ENCODE measurements at regions not wholly inside any gene's neighbourhood (a gene's known extent, or its start where the extent isn't known, plus 50 kb on each side); places are given as distances from the start of the nearest gene placed in this dataset.

DNA sequence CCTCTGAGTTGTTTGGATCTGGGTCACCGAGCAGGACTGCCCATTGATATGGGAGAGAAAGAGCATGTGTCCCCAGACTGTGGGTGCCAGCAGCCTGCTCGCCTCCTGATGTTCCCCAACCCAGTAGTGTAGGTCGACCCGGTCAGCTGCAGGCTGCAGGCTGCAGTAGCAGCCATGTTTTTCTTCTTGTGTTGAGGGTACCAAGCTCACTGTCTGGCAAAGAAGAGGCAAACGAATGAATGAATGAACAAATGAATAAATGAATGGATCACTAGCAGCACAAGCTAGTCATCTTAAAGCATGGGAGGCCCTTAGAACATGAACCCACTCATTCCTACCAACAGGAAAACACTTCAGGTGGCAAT lies 293.2 kb downstream of the SOX9 start:
- no peak for DNase-seq

DNA sequence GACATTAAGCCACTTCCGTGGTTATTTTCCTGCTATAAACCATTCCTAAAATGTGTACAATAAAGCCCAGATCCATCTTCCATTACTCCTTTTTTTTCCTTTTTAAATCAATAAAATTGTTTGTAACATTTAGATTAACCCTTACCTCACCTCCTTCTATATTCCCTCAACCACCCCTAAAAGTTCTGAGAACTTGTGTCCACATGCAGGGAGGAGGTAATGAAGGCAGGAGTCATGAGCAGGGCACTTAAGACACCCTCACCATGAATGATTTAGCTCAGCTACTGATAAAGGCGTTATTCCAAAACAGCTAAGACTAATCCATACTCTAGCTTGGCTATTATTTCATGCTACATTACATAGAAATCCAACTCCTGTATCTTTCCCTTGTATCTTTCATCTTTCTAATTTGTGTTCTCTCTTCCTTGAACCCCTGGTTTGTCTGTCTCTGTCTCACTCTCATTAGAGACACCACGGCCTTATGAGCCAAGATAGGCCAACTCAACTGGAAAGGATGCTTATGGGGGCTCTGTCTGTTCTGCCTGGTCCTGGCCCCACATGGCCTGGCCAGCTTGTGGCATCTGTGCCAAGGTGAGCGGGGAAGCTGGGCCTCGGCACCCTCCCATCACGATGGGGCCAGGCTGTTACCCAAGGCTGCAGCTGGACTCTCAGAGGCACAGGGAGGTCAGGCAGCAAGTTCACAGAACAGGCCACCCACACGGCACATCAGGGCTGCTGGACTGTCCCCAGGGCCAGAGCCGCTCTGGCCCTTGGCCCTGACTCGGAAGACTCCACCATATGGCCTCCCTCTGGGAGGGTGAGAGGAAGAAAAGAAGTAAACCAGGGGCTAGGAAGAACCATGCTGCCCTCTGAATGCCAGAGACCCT lies 294.4 kb downstream of the SOX9 start:
- DNase-seq: no peak

DNA sequence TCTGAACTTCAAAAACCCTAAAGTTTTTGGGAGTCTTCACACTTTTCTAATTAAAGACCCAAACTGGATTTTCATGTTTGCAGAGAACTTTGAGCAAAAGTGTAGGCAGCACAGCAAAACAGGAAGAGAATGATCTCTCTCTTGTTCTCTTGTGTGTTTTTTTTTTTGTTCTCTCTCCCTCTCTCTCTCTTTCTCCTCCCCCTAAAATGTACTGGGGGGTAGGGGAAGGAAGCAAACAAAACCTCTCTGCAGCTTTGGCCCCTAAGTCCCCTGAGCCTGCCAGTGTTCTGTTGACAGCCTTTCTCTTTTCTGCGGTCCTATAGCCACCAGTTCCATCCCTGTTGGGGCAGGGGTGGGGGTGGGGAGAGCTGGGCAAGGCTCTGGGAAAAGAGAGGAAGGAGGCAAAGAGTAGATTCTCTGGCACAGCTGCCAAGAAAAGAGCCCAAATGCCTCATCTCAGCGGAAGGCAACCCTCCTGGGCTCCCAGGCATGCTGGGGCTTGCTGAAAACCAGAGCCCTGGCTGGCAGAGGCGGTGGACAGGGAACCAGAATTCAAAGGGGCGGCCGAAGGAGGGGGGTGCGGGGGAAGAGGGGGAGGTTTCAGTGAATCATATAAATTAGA lies 295.3 kb downstream of the SOX9 start:
- no peak for DNase-seq

DNA sequence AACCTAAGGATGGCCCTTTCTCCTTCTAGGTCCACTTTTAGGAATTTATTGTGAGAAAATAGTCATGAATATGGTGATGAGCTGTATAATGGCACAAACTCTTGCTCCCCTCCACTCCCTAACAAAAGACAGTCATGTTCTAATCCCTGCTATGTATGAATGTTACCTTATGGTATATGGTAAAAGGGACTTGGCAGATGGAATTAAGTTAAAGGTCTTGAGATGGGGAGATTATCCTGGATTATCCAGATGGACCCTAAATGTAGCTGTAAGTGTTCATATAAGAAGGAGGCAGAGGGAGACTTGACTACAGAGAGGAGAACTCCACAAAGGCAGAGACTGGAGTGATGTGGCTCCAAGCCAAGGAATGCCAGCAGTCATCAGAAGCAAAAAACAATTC lies 296.1 kb downstream of the SOX9 start:
- no peak for DNase-seq

DNA sequence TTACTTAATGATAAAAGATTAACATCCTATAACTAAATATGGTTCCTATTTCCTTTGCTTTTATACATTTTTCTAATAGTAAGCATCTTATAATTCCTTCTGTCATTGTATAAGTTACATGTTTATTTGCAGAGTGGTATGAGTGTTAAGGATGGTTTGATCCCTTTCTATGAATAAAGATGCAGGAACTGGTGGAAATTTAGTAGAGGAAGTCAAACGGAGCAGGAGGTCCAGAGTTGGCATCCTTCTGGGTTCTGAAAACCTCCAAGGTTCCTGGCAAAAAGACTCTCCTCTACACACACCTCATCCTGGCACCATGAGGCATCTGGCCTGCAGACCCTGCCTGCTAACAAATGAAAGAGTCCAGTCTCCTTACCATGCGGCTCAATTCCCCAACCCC lies 296.8 kb downstream of the SOX9 start:
- DNase-seq: no peak

DNA sequence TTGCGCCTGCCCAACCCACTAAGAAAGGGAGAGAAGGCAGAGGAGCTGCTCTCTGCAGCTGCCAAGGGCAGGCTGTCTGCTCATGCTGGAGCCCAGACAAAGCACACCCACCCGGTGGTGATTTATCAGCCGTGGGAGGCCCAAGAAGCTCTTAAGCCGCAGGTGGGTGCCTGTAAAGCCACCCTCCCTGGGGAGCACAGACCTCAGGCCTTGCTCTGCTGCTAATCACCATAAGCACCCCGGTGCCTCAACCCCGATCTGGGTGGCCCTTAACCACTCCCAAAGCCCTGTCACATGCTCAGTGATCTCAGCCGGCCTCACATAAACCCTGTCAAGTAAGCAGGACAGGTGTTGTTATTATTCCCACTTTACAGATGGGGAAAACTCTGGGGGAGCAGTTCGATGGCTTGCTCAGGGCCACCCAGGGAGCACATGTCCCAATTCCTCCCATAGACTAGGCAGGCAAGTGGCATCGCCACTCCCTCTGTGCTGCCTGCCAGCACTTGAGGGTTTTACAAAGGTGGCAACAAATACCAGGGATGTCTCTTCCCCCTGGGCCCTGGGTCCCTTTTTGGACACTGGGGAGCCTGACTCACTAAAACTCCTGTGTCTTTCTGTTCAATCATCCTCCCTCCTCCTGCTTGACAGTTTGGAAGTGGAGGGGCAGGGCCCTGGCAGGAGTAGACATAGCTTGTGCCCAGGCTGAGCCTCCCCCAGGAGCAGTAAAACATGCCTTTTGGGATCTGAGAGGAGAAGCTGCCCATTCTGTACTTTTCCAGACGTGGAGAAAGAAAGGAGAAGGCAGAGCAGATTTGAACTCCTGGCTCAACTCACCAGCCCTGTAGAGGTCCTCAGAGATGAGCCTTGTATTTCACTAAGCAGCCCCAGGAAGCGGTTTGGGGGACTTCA lies 299.3 kb downstream of the SOX9 start:
- peak; percentile 35 for DNase-seq

DNA sequence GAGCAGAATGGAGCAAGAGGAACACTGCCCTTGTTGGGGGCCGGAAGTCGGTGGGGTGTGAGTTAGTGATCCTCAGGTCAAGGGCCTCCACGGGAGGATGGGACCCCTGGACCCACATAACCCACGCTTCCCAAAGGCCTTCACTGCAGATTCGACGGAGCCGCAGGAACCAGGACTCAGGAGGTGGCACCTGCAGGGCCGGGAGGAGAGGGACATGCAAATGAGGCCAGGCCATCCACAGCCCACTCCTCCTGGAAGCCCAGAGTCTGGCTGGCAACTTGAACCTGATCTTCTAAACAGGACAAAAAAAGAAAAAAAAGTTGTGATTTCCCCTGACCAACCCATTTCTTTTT lies 299.9 kb downstream of the SOX9 start:
- DNase-seq: no peak

DNA sequence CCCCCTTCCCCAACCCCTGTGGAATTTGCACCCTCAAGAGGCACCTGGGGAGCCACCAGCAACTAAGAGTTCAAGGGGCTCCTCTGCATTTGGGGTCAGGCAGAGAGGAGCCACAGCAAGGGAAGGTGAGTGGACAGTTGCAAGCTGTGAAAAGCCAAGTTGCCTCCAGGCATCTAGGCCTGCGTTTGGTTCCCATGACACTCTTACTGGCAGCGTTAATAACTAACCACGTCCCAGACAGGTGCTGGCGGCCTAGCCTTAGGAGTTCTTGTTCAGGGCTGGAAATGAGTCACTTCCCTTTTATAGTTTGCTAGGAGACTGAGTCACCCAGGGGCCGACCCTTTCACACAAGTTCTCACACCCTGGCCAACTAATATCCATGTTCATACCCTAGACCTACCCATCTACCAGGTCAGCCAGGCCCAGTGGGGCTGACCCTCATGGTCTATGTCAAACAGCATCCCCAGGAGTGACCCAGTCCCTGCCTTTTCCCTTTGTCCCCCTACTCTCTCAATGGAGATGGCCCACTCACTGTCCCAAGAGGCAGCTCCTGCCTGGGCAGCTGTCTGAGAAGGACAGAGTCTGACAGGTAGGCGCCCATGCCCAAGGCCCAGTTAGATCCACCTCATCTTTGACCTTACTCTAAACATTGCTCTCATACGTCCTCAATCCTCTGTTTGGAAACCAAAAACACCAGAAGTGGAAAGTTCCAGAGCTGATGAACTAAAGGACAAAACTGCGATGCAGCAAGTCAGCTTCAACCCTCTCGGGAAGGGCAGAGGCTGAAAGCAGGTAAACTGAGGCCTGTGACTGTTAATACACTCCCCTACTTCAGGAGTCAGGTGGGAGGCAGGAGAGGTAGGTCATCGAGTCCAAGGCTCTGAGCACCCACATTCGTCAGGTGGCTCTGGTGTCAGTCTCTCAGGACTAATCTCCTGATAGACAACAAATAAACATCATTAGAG lies 300.6 kb downstream of the SOX9 start:
- peak; percentile 99 for DNase-seq

DNA sequence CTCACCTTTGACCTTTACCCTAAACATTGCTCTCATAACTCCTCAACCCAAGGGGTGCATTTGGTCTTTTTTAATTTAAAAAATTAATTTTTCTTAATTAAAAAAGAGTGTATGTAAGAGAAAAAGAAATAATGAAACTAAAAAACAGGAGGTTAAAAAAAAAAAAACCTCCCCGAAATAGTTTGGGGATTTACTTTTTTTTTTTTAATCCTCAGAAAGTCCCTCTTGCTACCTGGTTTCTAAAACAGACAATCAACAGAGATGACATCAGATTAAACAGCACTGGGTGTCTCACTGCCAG lies 301.3 kb downstream of the SOX9 start:
- no peak for DNase-seq

DNA sequence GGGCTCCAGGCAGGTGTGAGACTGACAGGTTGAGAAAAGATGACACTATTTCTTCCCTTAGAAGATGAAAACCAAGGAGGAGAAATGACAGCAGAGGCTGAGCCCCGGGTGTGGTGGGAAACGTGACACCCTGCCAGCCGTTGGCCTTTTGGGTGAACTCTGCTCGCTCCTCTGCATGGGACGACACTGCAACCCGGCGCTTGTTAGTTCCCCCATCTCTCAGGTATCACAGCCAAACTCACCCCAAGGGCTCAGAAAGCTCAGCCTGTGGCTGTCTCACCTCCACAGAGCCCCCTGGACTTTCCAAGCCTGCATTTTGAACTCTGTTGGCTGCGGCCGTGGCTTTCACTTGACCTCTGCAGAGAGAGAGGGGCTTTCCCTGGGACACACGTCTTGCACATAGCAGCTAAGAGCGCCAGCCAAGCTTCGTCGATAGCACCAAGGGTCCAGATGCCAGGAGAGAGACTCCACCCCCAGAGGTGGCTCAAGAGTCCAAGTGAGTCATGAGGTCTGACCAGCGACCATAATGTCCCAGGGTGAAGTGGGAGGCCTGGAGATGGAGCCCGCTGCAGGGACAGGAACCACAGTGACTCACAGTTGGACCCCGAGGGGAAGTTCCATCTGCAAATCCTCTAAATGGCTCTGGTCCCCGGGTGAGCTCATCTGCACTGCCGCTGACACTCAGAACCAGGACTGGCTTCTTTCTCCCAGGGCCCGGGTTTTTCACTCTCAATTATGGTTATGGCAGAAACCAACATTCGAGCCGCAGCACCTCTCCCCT lies 301.9 kb downstream of the SOX9 start:
- DNase-seq: peak; percentile 83

DNA sequence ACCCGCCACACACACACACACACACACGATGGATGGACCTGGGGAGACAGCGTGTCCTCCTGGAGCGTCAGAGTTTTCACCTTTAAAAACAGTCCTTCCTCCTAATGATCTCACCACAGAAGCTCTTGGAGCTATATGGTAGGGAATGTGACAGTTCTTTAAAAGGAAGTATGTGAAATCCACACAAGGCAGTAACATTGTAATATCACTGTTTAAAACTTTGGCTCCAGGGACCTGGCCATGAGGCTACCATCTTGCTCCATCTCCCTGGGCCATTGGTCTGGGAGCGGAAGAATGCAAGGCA lies 302.4 kb downstream of the SOX9 start:
- no peak for DNase-seq

DNA sequence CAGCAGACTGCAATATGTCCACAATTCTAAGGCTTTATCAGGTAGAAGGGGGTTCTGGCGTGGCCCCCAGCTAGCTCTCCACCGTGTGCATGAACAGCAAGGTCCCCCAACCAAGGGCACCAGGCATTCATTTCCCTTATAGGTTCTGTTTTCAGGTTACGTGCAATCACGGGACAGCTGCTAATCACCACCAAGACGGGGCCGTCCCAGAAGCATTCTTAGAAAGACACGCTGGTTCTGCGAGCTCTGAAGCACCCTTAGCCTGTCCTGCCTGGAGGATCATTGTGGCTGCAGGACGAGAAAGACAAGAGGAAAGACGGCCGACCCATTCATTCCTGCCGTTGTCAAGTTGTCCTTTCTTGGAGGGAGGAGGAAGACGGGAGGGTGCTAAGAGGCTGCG lies 302.9 kb downstream of the SOX9 start:
- no peak for DNase-seq

DNA sequence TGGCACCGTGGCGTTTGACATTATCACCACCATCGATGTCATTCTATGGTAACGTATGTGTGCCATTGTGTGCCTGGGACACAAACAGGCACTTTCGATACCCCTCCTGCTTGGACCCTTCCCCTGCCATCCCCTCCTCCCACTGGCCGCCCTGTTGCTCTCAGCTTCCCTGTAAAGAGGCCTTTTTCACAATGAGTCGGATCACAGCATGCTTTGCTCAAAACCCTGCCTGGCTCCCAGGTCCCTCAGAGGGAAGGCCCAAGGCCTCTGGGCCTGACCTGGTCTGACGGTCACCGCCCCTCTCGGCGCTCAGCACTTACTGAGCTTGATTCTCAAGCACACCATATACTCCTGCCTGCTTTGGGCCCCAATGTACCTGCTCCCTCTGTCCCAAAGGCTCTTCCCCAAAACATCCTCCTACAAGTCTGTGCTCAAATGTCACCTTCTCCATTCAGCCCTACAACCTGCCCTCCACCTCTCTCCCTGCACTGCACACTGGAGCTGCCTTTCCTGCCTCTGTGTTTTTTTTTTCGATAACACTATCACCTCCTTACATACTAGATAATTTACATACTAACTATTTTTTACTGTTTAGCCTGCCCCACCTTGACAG lies 303.8 kb downstream of the SOX9 start:
- no peak for DNase-seq

DNA sequence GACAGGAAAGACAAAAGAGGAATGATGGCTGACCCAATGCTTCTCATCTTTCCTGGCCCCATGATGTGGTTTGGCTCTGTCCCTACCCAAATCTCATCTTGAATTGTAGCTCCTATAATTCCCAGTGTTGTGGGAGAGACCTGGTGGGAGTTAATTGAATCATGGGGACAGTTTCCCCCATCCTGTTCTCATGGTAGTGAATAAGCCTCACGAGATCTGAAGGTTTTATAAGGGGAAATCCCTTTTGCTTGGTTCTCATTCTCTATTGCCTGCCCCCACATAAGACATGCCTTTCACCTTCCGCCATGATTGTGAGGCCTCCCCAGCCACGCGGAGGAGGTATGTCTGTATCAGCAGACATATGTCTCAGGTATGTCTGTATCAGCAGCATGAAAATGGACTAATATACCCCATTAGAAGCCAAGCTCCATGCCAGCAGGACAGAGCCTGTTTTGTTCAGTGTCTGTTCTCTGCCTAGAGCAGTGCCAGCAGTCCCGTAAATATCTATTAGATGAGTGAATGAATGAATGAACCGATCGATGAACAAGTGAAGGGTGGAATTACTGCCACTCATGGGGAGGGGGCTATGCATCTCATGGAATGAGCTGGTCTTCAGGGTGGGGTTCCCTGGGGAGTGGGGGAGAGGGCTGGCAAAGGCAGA lies 304.4 kb downstream of the SOX9 start:
- DNase-seq: no peak

DNA sequence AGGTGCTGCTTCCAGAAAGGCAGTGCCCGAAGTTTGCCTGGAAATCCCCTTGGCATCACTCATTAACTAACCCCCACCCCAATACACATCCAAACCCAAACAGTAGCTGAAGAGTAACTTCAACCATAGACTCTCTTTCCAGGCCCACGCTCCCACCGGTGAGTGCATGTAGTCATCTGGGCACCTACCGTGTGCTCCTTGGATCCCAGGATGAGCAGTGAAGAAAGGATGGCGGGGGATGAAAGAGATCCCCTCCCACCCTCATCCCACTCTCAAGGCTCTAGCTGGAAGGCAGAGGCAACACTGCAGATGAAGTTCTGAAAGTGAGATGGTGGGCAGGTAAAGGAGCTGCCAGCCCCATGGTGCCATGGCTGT lies 305.0 kb downstream of the SOX9 start:
- DNase-seq: no peak

DNA sequence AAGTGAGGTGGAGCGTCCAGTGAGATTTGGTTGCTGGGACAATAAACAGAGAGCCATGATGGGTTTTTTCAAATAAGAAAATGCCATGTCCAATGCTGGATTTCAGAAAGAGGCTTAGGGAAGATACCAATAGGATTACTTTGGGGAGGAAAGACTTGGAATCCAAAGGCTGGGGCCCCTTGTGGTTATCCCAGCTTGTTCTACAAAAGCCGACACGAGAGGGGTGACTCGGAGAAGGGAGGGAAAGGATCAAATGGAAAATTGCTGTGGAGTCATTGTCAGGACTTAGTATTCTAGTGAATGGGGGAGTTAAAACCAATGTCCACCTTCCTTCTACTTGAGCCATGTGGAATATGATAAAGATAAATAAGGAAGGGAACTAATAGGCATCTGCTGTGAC lies 305.5 kb downstream of the SOX9 start:
- DNase-seq: no peak

DNA sequence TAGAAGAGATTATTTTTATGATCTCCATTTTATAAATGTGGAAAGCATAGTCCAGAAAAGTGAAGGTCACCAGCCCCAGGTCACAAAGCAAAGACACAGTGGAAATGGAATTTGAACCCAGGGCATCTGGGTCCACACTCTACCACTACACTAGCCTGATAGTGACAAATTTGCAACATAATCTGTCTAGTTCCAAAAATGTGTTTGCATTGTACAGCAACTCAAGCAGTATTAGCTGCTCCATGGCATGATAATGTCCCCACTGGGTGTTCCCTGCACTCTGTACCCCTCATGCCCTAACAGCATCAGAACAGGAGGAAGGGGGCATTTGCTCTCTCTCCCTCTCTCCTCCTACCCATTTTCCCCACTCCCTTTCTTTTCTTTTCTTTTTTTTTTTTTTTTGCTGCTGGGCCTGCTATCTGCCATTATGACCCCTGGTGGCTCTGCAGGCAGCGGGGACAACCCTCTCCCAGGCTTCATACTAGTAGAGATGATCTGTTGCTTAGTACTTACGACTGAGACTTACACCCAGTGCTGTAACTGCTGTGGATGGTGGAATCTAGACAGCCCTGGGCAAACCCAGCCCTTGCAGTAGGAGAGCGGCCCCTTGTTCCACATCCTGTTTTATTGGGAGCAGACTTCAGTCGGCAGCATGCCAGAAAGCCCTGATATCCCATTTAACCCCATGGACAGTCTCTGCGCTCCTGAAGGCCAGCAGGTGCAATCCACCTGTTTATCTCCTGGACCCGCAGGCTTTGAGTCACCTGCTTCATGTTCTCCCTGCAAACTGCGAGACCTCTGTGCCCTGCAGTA lies 306.3 kb downstream of the SOX9 start:
- DNase-seq: no peak

DNA sequence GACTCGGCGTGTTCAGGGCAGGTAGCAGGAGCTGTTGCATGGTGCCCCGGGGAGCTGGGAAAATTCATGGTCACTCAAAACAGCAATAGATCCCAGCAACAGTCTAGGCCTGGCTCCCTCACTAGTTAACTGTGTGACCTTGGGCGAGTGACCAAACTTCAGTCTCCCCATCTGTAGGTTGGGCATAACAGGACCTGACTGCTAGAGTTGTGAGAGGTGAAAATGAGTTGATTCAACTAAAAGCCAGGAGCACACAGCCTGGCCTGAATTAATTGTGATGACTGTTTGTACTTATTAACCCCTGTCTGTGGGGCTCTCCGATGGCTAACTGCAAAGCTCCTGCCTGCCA lies 306.9 kb downstream of the SOX9 start:
- DNase-seq: no peak

DNA sequence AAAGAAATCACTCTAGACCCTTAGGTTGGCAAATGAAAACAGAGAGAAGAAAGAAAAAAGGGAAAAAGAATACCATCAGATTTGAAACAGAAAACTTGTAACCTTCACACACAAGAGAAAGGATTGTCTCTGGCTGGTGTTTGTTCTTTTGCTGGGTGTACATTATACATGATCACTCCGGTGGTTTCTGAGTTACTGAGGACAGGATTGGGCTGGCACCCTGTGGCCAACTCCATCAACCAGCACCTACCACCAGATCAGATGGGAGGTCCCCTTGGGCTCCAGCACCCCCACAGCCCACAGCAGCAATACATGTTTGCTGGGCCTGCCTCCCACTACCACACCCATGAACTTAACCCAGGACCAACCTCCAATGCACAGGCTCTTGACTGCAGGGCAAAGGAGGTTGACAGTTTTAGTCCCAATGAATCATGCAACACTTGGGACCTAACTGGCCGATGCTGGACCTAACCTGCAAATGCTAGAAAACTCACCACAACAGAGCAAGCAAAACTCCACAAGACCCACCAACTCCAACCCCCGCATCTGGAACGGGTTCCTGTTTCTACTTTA lies 308.3 kb downstream of the SOX9 start:
- no peak for DNase-seq

Measured in kidney glomerular epithelial cell (primary cell).